Liver (tissue), 7 donors: ENCODE measurements at regions not wholly inside any gene's neighbourhood (a gene's known extent, or its start where the extent isn't known, plus 50 kb on each side); places are given as distances from the start of the nearest gene placed in this dataset.

ENCODE experiments used
- DNase-seq: peaks from one replicate; pipeline ENCODE4 v3.0.0-alpha.2; 2017; ENCODE audit warnings: low spot score
- H3K27ac ChIP-seq, 2 donors: one replicate each; pipeline ENCODE4 v1.7.0; 2013; ENCODE audit warnings: inconsistent platforms in 2 of 2, low read length in 2 of 2, control low read depth in 1 of 2, low read depth in 1 of 2, mild to moderate bottlenecking in 1 of 2
- H3K27me3 ChIP-seq, 4 donors: one replicate each; pipeline versions ENCODE4 v1.6.1 to v1.7.0; 2013; ENCODE audit warnings: low read length in 3 of 4, inconsistent platforms in 1 of 4, mild to moderate bottlenecking in 1 of 4, moderate library complexity in 1 of 4; ENCODE audit not compliant: control insufficient read depth in 4 of 4, insufficient read depth in 4 of 4
- H3K36me3 ChIP-seq, 4 donors: one replicate each; pipeline versions ENCODE4 v1.6.1 to v1.7.0; 2013; ENCODE audit warnings: low read length in 3 of 4, mild to moderate bottlenecking in 3 of 4, low read depth in 1 of 4, moderate library complexity in 1 of 4; ENCODE audit not compliant: control insufficient read depth in 4 of 4, insufficient read depth in 3 of 4
- H3K4me1 ChIP-seq, 4 donors: one replicate each; pipeline versions ENCODE4 v1.6.1 to v1.7.0; 2013; ENCODE audit warnings: low read length in 3 of 4, mild to moderate bottlenecking in 3 of 4, moderate library complexity in 1 of 4; ENCODE audit not compliant: control insufficient read depth in 4 of 4, insufficient read depth in 4 of 4
- H3K4me3 ChIP-seq, 3 donors: one replicate each; pipeline versions ENCODE4 v1.6.1 to v1.7.0; 2013; ENCODE audit warnings: low read length in 3 of 3, control low read depth in 1 of 3, low read depth in 1 of 3, mild to moderate bottlenecking in 1 of 3
- H3K9ac ChIP-seq, 2 donors: one replicate each; pipeline ENCODE4 v1.7.0; 2013; ENCODE audit warnings: low read length in 2 of 2, mild to moderate bottlenecking in 2 of 2, moderate library complexity in 2 of 2, control low read depth in 1 of 2, low read depth in 1 of 2
- H3K9me3 ChIP-seq, 4 donors: one replicate each; pipeline versions ENCODE4 v1.6.1 to v1.7.0; 2013; ENCODE audit warnings: low read length in 3 of 4; ENCODE audit not compliant: control insufficient read depth in 4 of 4
- ATF3 ChIP-seq: IDR thresholded peaks from 2 replicates; pipeline ENCODE4 v1.6.1; 2016; ENCODE audit warnings: antibody characterized with exemption
- EGR1 ChIP-seq, 2 donors: IDR thresholded peaks; 2 replicates each; pipeline ENCODE4 v1.6.1; 2016 to 2018; ENCODE audit warnings: antibody characterized with exemption in 2 of 2, low read depth in 2 of 2
- FOXA2 ChIP-seq: IDR thresholded peaks from 2 replicates; pipeline ENCODE4 v1.6.1; 2016; ENCODE audit warnings: antibody characterized with exemption
- GABPA ChIP-seq, 2 donors: IDR thresholded peaks in 1 of 2; conservative IDR thresholded peaks in 1 of 2; 2 replicates each; pipeline ENCODE4 v1.6.1; 2016; ENCODE audit warnings: antibody characterized with exemption in 2 of 2, mild to moderate bottlenecking in 1 of 2, moderate library complexity in 1 of 2
- HNF4G ChIP-seq: IDR thresholded peaks from 2 replicates; pipeline ENCODE4 v1.6.1; 2016; ENCODE audit warnings: antibody characterized with exemption
- JUND ChIP-seq, 2 donors: IDR thresholded peaks; 2 replicates each; pipeline ENCODE4 v1.6.1; 2016; ENCODE audit warnings: antibody characterized with exemption in 2 of 2
- MAX ChIP-seq: IDR thresholded peaks from 2 replicates; pipeline ENCODE4 v1.6.1; 2016; ENCODE audit warnings: antibody characterized with exemption
- NR2F2 ChIP-seq: IDR thresholded peaks from 2 replicates; pipeline ENCODE4 v1.6.1; 2016; ENCODE audit warnings: antibody characterized with exemption
- RAD21 ChIP-seq, 2 donors: IDR thresholded peaks; 2 replicates each; pipeline ENCODE4 v1.6.1; 2016; ENCODE audit warnings: antibody characterized with exemption in 2 of 2, mild to moderate bottlenecking in 2 of 2
- REST ChIP-seq: IDR thresholded peaks from 2 replicates; pipeline ENCODE4 v1.6.1; 2016; ENCODE audit warnings: antibody characterized with exemption, mild to moderate bottlenecking
- RXRA ChIP-seq, 2 donors: IDR thresholded peaks; 2 replicates each; pipeline ENCODE4 v1.6.1; 2017 to 2018; ENCODE audit warnings: antibody characterized with exemption in 2 of 2, mild to moderate bottlenecking in 1 of 2
- SP1 ChIP-seq: IDR thresholded peaks from 2 replicates; pipeline ENCODE4 v1.6.1; 2018; ENCODE audit warnings: antibody characterized with exemption, mild to moderate bottlenecking
- TAF1 ChIP-seq: conservative IDR thresholded peaks from 2 replicates; pipeline ENCODE4 v1.6.1; 2016; ENCODE audit warnings: antibody characterized with exemption, mild to moderate bottlenecking
- ZBTB33 ChIP-seq: IDR thresholded peaks from 2 replicates; pipeline ENCODE4 v1.6.1; 2016; ENCODE audit warnings: antibody characterized with exemption
- WGBS: extraction: QIAGEN DNeasy Blood & Tissue Kit; methylation state at CpG from one replicate; pipeline ENCODE4 v1.1.7; 2013; 5-methylcytosine and 5-hydroxymethylcytosine counted together
- donor health status: healthy.
- donor health status: healthy.
- donor health status: healthy.
- donor health status: healthy.

GRCh38 chr18:27845897-27846296 is 331.0 kb downstream of the CDH2 start:
- Histone ChIP-seq H3K9me3 (no peaks in the 10 kb centered on the region), H3K27ac (no peak overlapping the region), H3K4me3 (no peak overlapping the region), H3K4me1 (no peaks in the 10 kb centered on the region), H3K9ac (no peak overlapping the region), H3K36me3 (no peaks in the 10 kb centered on the region), H3K27me3 (peaks cover 0 to 3% (median 0%) of the 10 kb centered on the region in 4 donors)
- TF ChIP-seq HNF4G (no peak), MAX (no peak), GABPA (IDR thresholded peaks at IDR 0.05 in 1 of 2, conservative IDR thresholded peaks at IDR 0.05 in 1 of 2) (no peak), EGR1 (IDR thresholded peaks at IDR 0.05; ENCODE audit: low read depth in 2 of 2) (no peak)
- 83% methylated on average over 2 of the region's 2 CpGs for WGBS
- DNase-seq: no peak

- TF ChIP-seq RXRA (IDR thresholded peaks at IDR 0.05) (no peak), TAF1 (no peak), GABPA (IDR thresholded peaks at IDR 0.05 in 1 of 2, conservative IDR thresholded peaks at IDR 0.05 in 1 of 2) (no peak), MAX (no peak), NR2F2 (no peak), ZBTB33 (no peak), ATF3 (no peak)
- no peak overlapping the region for H3K4me3 ChIP-seq
- peaks cover 0 to 2% (median 0%) of the 10 kb centered on the region in 4 donors for H3K9me3 ChIP-seq
- H3K4me1 ChIP-seq: no peaks in the 10 kb centered on the region
- no peaks in the 10 kb centered on the region for H3K36me3 ChIP-seq
- no peak overlapping the region for H3K9ac ChIP-seq
- DNase-seq: no peak
- peaks cover 0 to 3% (median 0%) of the 10 kb centered on the region in 4 donors for H3K27me3 ChIP-seq
- 24% methylated on average over 3 of the region's 3 CpGs for WGBS
- H3K27ac ChIP-seq: no peak overlapping the region
Observed at GRCh38 chr18:27843783-27844777, 332.9 kb downstream of the CDH2 start.

- no peak overlapping the region for H3K4me3 ChIP-seq
- TF ChIP-seq RAD21 (IDR thresholded peaks at IDR 0.05) (no peak), SP1 (no peak), FOXA2 (no peak), REST (no peak), RXRA (IDR thresholded peaks at IDR 0.05) (no peak), JUND (IDR thresholded peaks at IDR 0.05) (no peak), GABPA (IDR thresholded peaks at IDR 0.05 in 1 of 2, conservative IDR thresholded peaks at IDR 0.05 in 1 of 2) (no peak)
- H3K27me3 ChIP-seq: no peaks in the 10 kb centered on the region
- H3K27ac ChIP-seq: no peak overlapping the region
- peaks cover 0 to 2% (median 0%) of the 10 kb centered on the region in 4 donors for H3K9me3 ChIP-seq
- H3K9ac ChIP-seq: no peak overlapping the region
- no peak for DNase-seq
- H3K36me3 ChIP-seq: no peaks in the 10 kb centered on the region
- 42% methylated on average over 2 of the region's 2 CpGs for WGBS
- H3K4me1 ChIP-seq: no peaks in the 10 kb centered on the region
Observed at GRCh38 chr18:27839141-27839540, 337.8 kb downstream of the CDH2 start.
